SK-N-MC (cell line): ENCODE measurements at regions not wholly inside any gene's neighbourhood (a gene's known extent, or its start where the extent isn't known, plus 50 kb on each side); places are given as distances from the start of the nearest gene placed in this dataset.

ENCODE experiments used
- DNase-seq: peaks from one replicate; pipeline ENCODE4 v3.0.0-alpha.2; 2011; ENCODE audit warnings: low read depth, low spot score
- H3K27ac ChIP-seq: fragments of 200-600 bp; sonication (generic); 2 replicates; pipeline ENCODE4 v1.5.1; 2016; ENCODE audit warnings: mixed run types
- H3K36me3 ChIP-seq: fragments of 200-600 bp; sonication (generic); 2 replicates; pipeline ENCODE4 v1.6.1; 2017; ENCODE audit warnings: antibody characterized with exemption, low read length, mixed read lengths; ENCODE audit not compliant: insufficient read depth
- H3K4me3 ChIP-seq: fragments of 200-600 bp; sonication (generic); 2 replicates; pipeline ENCODE4 v1.5.1; 2016
- H3K9ac ChIP-seq: fragments of 200-600 bp; sonication (generic); 2 replicates; pipeline ENCODE4 v1.8.0; 2017; ENCODE audit warnings: mixed run types, mixed read lengths; ENCODE audit not compliant: insufficient read length
- H3K9me3 ChIP-seq: fragments of 200-600 bp; sonication (generic); 2 replicates; pipeline ENCODE4 v1.6.1; 2017; ENCODE audit warnings: low read depth, mild to moderate bottlenecking, antibody characterized with exemption, low read length, moderate library complexity, mixed read lengths
- EZH2 ChIP-seq: fragments of 200-600 bp; sonication (generic); IDR thresholded peaks from one replicate; pipeline ENCODE4 v1.6.1; 2017; ENCODE audit warnings: antibody characterized with exemption
- FOXP2 ChIP-seq: optimal IDR thresholded peaks from 2 replicates; pipeline ENCODE3; 2011; ENCODE audit warnings: mild to moderate bottlenecking, moderate library complexity; ENCODE audit not compliant: insufficient read depth; ENCODE audit errors: extremely low read length, control extremely low read depth
- POLR2AphosphoS5 ChIP-seq: IDR thresholded peaks from 2 replicates; pipeline ENCODE4 v1.6.1; 2012; ENCODE audit warnings: mild to moderate bottlenecking, low read depth, low read length, borderline replicate concordance

GRCh38 chr6:105851113-105851580 lies 235.0 kb upstream of the PRDM1 start:
- no peaks in the 10 kb centered on the region for H3K9me3 ChIP-seq
- no peaks in the 10 kb centered on the region for H3K36me3 ChIP-seq
- no peak overlapping the region for H3K4me3 ChIP-seq
- no peak for DNase-seq
- H3K27ac ChIP-seq = no peak overlapping the region
- TF ChIP-seq POLR2AphosphoS5 = no peak
- no peak for TF ChIP-seq EZH2
- TF ChIP-seq FOXP2 = no peak
- H3K9ac ChIP-seq = no peak overlapping the region

- TF ChIP-seq FOXP2 (no peak), EZH2 (no peak), POLR2AphosphoS5 (no peak)
- Histone ChIP-seq H3K9me3 (no peaks in the 10 kb centered on the region), H3K4me3 (no peak overlapping the region), H3K36me3 (no peaks in the 10 kb centered on the region), H3K9ac (no peak overlapping the region), H3K27ac (no peak overlapping the region)
- DNase-seq = no peak
These were observed 235.6 kb upstream of the PRDM1 start for GRCh38 chr6:105850261-105851112.

- no peak overlapping the region for H3K9ac ChIP-seq
- TF ChIP-seq POLR2AphosphoS5 (no peak), FOXP2 (no peak), EZH2 (no peak)
- H3K36me3 ChIP-seq = no peaks in the 10 kb centered on the region
- H3K4me3 ChIP-seq = no peak overlapping the region
- no peak overlapping the region for H3K27ac ChIP-seq
- no peak for DNase-seq
- no peaks in the 10 kb centered on the region for H3K9me3 ChIP-seq
These were observed 236.4 kb upstream of the PRDM1 start for GRCh38 chr6:105849746-105850145.

GRCh38 chr6:105847433-105847832 lies 238.7 kb upstream of the PRDM1 start:
- no peak overlapping the region for H3K27ac ChIP-seq
- H3K36me3 ChIP-seq = no peaks in the 10 kb centered on the region
- no peak for DNase-seq
- H3K4me3 ChIP-seq = no peak overlapping the region
- no peak overlapping the region for H3K9ac ChIP-seq
- H3K9me3 ChIP-seq = no peaks in the 10 kb centered on the region
- no peak for TF ChIP-seq POLR2AphosphoS5
- no peak for TF ChIP-seq FOXP2
- TF ChIP-seq EZH2 = no peak

- Histone ChIP-seq H3K9me3 (no peaks in the 10 kb centered on the region), H3K4me3 (no peak overlapping the region), H3K36me3 (no peaks in the 10 kb centered on the region), H3K27ac (no peak overlapping the region), H3K9ac (no peak overlapping the region)
- TF ChIP-seq FOXP2 (no peak), POLR2AphosphoS5 (no peak), EZH2 (no peak)
- DNase-seq = no peak
These were observed 241.8 kb upstream of the PRDM1 start for GRCh38 chr6:105844275-105844883.

GRCh38 chr6:105839266-105839665 lies 246.9 kb upstream of the PRDM1 start:
- Histone ChIP-seq H3K4me3 (no peak overlapping the region), H3K9me3 (no peaks in the 10 kb centered on the region), H3K27ac (no peak overlapping the region; the same call in 1 of the 2 replicates), H3K36me3 (no peaks in the 10 kb centered on the region), H3K9ac (no peak overlapping the region)
- no peak for TF ChIP-seq EZH2
- TF ChIP-seq FOXP2 = no peak
- TF ChIP-seq POLR2AphosphoS5 = no peak
- DNase-seq = no peak

GRCh38 chr6:105838171-105838570 lies 248.0 kb upstream of the PRDM1 start:
- Histone ChIP-seq H3K36me3 (no peaks in the 10 kb centered on the region), H3K9me3 (no peaks in the 10 kb centered on the region), H3K4me3 (no peak overlapping the region; the same call in 1 of the 2 replicates), H3K27ac (peak overlapping the region; percentile 25; the same call in 1 of the 2 replicates), H3K9ac (no peak overlapping the region)
- no peak for DNase-seq
- no peak for TF ChIP-seq EZH2
- TF ChIP-seq POLR2AphosphoS5 = no peak
- no peak for TF ChIP-seq FOXP2

GRCh38 chr6:105836889-105837288 lies 249.2 kb upstream of the PRDM1 start:
- H3K9me3 ChIP-seq = no peaks in the 10 kb centered on the region
- no peak for DNase-seq
- TF ChIP-seq EZH2 = no peak
- no peak for TF ChIP-seq POLR2AphosphoS5
- no peak for TF ChIP-seq FOXP2
- no peaks in the 10 kb centered on the region for H3K36me3 ChIP-seq
- H3K4me3 ChIP-seq = no peak overlapping the region
- H3K9ac ChIP-seq = no peak overlapping the region
- H3K27ac ChIP-seq = no peak overlapping the region
